ENCODE measurements at regions not wholly inside any gene's neighbourhood (a gene's known extent, or its start where the extent isn't known, plus 50 kb on each side); places are given as distances from the start of the nearest gene placed in this dataset.

- Histone ChIP-seq H3K4me3 (ENCODE audit: low read length) (no peak overlapping the region), H3F3A (ENCODE audit: control insufficient read depth, insufficient read depth) (no peaks in the 10 kb centered on the region), H3K4me1 (ENCODE audit: control insufficient read depth, low read length) (no peaks in the 10 kb centered on the region), H3K4me2 (ENCODE audit: low read length) (no peak overlapping the region), H3K9me3 (ENCODE audit: control insufficient read depth, insufficient read depth, low read length) (peaks cover 18% of the 10 kb centered on the region), H4K20me1 (ENCODE audit: control insufficient read depth, insufficient read depth, low read depth, low read length) (no peaks in the 10 kb centered on the region), H3K27ac (ENCODE audit: low read depth, low read length) (no peak overlapping the region), H3K36me3 (ENCODE audit: control insufficient read depth, low read length) (no peaks in the 10 kb centered on the region), H3K27me3 (ENCODE audit: control insufficient read depth, low read length) (no peaks in the 10 kb centered on the region), H3K9me2 (replicated peaks; ENCODE audit: control insufficient read depth, low read length) (no peaks in the 10 kb centered on the region), H3K79me2 (ENCODE audit: control insufficient read depth, low read length) (no peaks in the 10 kb centered on the region)
- no peak for TF ChIP-seq CTCF (IDR thresholded peaks at IDR 0.05; ENCODE audit: low read depth, low read length, poor library complexity, severe bottlenecking)
- no peak for TF ChIP-seq EZH2phosphoT487 (IDR thresholded peaks at IDR 0.05; ENCODE audit: borderline replicate concordance, low read length)
Observed at GRCh38 chr1:38375035-38375434, 328.4 kb upstream of the POU3F1 start.

- Histone ChIP-seq H3K9me2 (replicated peaks; ENCODE audit: control insufficient read depth, low read length) (no peaks in the 10 kb centered on the region), H3K27ac (ENCODE audit: low read depth, low read length) (no peak overlapping the region), H3K4me3 (ENCODE audit: low read length) (no peak overlapping the region), H3K79me2 (ENCODE audit: control insufficient read depth, low read length) (no peaks in the 10 kb centered on the region), H4K20me1 (ENCODE audit: control insufficient read depth, insufficient read depth, low read depth, low read length) (no peaks in the 10 kb centered on the region), H3K4me1 (ENCODE audit: control insufficient read depth, low read length) (no peaks in the 10 kb centered on the region), H3F3A (ENCODE audit: control insufficient read depth, insufficient read depth) (no peaks in the 10 kb centered on the region), H3K4me2 (ENCODE audit: low read length) (no peak overlapping the region), H3K27me3 (ENCODE audit: control insufficient read depth, low read length) (peaks cover 3% of the 10 kb centered on the region; the same call in 1 of the 2 replicates), H3K9me3 (ENCODE audit: control insufficient read depth, insufficient read depth, low read length) (peaks cover 18% of the 10 kb centered on the region), H3K36me3 (ENCODE audit: control insufficient read depth, low read length) (no peaks in the 10 kb centered on the region)
- TF ChIP-seq CTCF (IDR thresholded peaks at IDR 0.05; ENCODE audit: low read depth, low read length, poor library complexity, severe bottlenecking) (no peak), EZH2phosphoT487 (IDR thresholded peaks at IDR 0.05; ENCODE audit: borderline replicate concordance, low read length) (no peak)
Observed at GRCh38 chr1:38371505-38371844, 324.9 kb upstream of the POU3F1 start.

- H3K36me3 ChIP-seq (ENCODE audit: control insufficient read depth, low read length): no peaks in the 10 kb centered on the region
- H3K4me1 ChIP-seq (ENCODE audit: control insufficient read depth, low read length): no peaks in the 10 kb centered on the region
- H3K27me3 ChIP-seq (ENCODE audit: control insufficient read depth, low read length): peaks cover 3% of the 10 kb centered on the region; the same call in 1 of the 2 replicates
- H3F3A ChIP-seq (ENCODE audit: control insufficient read depth, insufficient read depth): no peaks in the 10 kb centered on the region
- H3K9me3 ChIP-seq (ENCODE audit: control insufficient read depth, insufficient read depth, low read length): peaks cover 18% of the 10 kb centered on the region
- TF ChIP-seq EZH2phosphoT487 (IDR thresholded peaks at IDR 0.05; ENCODE audit: borderline replicate concordance, low read length) (no peak), CTCF (IDR thresholded peaks at IDR 0.05; ENCODE audit: low read depth, low read length, poor library complexity, severe bottlenecking) (no peak)
- no peak overlapping the region for H3K4me3 ChIP-seq (ENCODE audit: low read length)
- no peaks in the 10 kb centered on the region for H4K20me1 ChIP-seq (ENCODE audit: control insufficient read depth, insufficient read depth, low read depth, low read length)
- H3K4me2 ChIP-seq (ENCODE audit: low read length): no peak overlapping the region
- no peak overlapping the region for H3K27ac ChIP-seq (ENCODE audit: low read depth, low read length)
- H3K9me2 ChIP-seq (replicated peaks; ENCODE audit: control insufficient read depth, low read length): no peaks in the 10 kb centered on the region
- H3K79me2 ChIP-seq (ENCODE audit: control insufficient read depth, low read length): no peaks in the 10 kb centered on the region
Observed at GRCh38 chr1:38370716-38371504, 324.3 kb upstream of the POU3F1 start.

Data from DOHH2 (cell line).